ENCODE measurements at regions not wholly inside any gene's neighbourhood (a gene's known extent, or its start where the extent isn't known, plus 50 kb on each side); places are given as distances from the start of the nearest gene placed in this dataset.

DNA sequence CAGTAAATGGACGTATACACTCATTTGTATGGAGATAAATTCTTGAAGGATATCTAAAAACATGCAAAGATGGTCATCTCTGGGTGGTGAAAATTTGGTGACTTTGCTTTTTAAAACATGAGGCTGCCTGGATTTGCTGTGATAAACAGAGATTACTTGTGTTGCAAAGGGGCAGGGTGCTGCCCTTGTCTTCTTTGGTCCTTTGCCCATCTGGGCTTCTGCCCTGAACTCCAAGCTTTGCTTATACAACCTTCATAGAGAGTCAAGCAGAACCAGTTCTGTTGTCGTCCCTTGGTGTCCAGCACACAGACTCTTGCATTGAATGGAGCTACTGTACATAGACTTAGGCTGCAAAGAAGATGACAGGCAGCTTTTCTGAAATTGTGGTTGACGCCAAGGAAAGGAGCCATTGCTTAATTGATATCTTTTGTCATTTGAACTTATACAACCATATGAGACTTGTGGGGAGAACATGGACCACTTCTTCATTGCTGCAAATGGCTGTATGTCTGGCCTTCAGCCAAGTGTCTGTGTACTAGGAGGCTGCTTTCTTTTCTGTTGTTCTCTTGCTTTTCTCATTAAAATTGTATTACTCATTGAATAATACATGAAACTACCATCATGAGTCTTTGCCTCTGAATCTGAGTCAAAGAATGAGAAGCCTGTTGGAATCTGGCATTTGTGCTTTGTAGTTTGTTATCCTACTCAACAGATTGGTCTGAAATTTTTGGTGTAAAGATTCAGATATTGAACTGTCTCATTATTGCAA lies 152.5 kb downstream of the DMRT2 start:
- no peak for DNase-seq

DNA sequence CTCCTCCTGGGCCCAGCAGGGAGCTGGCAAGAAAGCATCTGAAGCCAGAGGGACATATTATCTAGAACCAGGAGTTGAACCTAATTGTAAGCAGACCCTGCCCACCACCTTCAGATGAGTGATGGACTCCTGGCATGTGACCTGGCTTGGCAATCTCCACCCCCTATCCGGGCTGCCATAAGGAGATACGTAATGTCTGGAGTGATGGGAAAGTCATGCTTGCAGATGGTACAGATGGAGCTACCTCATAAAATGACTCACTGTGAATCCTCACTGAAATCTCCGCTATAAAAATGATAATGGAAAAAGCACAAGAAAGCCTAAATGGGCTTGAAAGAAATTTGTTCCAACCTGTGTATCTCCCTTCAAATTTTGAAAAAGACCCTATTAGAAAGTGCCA lies 157.5 kb downstream of the DMRT2 start:
- DNase-seq: no peak

DNA sequence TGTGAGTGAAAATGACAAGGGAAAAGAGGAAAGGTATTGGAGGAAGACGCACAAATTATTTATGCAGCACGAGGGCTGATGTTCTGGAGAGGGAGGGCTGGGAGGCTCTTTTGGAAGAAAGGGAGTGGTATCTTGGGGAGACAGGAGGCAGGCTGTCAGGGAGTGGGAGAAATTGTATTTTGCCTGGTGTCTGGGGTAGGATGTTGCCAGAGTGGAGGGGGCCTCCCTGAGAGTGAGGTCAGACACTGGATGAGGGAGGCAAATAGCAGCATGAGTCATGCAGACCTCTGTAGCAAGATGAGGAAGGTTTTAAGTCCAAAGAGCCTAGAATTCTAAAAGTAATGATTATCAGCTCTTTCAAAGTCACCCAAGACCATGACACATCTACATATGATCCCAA lies 158.0 kb downstream of the DMRT2 start:
- no peak for DNase-seq

DNA sequence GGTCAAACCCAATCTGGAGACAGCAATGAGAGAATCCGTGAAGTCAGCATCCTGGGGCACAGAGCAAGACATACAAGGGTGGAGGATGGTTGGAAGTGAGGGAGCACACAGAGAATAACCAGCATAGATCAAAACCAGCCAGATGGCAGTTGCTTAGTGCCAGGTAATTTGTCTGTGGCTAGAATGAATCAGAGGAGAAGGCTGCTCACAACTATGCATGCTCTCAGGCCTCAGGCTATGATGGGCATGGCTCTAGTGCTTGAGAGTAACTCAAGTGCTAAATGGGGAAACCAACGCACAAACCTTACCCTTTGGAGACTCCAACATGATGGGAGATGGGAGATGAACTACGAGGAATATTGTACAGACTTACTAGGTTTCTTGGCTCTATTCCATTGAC lies 160.8 kb downstream of the DMRT2 start:
- DNase-seq: no peak

DNA sequence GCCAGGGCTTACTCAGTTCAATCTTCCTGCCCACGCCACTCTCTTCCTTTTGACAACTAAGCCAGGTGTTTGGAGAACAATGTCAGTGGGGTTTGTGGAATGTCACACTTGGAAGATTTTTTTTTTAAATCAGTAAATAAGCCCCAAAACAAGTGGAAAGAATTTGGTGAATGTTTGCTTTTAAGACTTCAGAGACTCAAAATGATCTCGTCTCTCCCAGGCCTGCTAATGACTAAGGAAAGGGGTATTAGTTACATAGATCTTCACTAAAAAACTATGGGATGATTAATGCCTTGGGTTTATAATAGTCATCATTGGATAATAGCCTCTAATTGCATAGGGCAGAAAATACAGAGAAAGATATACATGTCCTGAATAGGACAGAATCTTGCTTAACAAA lies 166.4 kb downstream of the DMRT2 start:
- DNase-seq: no peak

DNA sequence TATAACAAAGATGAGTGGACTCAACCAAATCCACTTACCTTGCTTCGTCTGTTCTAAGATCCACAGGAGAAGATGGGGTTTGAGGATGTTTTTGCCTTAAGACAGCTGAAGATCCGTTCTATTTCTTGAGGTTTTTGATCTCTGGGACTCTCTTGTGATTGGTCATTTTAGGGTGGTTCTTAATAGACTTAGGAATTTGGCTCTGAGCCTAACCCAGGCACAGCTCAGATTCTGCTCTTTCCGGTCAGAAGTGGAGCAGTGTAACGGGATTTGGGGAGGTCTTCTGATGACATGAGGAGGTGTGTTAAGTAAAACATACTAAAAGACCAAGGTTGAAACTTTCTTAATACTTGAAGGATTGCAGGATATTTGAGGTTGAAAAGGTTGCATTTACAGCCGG lies 166.9 kb downstream of the DMRT2 start:
- no peak for DNase-seq

DNA sequence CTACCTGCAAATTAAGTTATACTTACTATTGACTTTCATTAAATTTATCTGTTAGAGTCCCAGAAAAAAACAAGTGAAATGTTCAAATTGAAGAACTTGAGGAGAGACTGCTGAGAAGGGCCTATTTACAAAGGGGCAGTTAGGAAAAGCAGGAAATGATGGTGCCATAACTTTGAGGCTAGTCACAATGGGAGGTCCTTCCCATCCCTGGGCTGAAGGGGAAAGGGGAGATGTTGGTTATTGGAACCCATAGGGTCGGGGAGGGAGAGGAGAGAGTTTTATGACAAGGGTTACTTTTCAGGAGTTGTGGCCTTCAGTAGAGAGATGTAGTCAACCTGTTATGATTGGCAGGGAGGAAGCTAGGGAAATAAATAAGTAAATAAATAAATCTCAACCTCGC lies 169.1 kb downstream of the DMRT2 start:
- DNase-seq: no peak

DNA sequence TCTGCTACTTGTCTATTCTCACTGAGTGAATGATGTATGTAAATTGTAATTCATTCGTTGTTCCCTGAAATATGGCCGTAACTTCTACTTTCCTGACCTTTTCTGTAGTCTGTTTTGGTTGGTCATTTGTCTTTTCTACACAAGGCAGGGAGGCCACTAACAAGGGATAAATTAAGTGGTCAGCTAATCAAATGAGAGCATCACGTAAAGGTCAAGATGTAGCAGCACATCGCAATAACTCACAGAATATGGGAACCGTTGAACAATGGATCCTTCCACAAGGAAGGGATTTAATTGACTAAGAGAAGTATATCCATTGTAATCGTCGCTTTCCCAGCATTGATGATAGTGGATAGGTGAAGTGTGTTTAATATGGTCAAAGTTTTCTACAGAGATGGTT lies 171.1 kb downstream of the DMRT2 start:
- no peak for DNase-seq

DNA sequence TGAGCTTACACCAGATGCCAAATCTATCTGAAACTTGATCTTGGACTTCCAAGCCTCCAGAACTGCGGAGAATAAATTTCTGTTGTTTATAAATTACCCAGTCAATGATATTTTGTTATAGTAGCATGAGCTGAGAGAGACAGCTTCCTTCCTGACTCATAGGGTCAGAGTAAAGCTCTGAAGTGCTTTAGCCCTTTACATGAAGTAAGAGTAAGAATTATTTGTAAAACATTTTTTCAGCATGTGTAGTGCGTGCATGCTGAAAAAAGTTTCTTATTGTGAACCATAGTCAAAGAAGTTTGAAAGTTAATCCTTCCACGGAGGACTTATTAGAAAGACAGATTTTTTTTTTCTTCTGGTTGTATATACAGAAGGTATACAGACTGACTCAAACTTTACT lies 172.4 kb downstream of the DMRT2 start:
- no peak for DNase-seq

DNA sequence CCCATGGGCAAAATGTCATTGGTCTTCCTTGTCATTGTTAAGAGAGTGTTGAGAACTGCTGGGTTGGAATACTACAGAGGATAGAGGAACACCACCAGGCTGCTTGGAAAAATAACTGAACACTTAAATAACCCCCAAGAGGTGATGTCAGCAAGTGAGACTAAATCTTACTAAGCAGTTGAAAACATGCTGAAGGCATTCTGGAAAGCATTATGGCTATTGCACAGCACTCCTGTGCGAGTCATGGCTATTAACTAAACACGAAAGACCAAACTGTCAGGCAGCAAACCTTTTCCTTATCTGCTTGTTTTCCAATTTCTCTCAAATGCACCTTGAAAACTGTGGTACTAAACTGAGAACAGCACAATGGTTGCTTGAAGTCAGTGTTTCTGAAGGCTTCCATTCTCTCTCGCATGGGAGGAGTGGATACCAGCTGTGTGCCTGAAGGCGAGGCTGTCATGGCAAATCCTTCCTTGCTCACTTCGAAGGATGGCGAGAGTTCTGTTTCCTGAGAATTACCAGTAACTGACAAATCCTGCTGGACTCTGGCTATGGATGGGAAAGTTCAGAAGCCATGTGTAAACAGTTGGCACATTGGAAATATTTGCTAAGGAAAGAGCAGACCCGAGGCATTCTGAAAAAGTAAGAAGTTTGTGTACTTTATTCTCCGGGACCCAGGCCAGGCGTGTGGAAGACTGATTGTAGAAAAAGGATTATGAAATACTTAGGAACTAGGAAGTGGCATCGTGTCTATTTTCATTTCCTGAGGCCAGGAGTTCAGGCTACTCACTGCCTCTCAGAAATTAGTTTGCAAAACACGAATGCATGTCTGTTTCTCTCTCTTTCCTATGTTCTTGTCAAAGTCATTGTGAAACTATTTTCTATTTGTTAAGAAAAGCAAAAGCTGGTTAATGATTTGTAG lies 182.1 kb downstream of the DMRT2 start:
- no peak for DNase-seq

DNA sequence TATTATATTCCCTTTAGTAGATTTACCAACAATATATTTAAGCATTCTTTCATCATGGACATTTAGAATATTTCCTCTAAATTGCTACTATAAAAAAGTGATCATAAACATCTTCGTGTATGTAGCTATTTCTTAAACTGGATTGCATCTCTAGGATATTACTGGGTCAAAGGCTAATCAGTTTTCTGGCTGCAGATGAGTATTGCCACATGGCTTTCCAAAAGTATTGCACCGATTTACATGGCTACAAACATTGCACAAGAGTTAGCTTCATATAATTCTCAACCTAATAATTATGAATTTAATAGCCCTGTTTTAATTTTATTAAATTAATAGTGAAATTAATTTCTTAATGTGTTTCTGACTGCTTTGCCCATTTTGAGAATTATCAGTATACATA lies 183.4 kb downstream of the DMRT2 start:
- DNase-seq: no peak

DNA sequence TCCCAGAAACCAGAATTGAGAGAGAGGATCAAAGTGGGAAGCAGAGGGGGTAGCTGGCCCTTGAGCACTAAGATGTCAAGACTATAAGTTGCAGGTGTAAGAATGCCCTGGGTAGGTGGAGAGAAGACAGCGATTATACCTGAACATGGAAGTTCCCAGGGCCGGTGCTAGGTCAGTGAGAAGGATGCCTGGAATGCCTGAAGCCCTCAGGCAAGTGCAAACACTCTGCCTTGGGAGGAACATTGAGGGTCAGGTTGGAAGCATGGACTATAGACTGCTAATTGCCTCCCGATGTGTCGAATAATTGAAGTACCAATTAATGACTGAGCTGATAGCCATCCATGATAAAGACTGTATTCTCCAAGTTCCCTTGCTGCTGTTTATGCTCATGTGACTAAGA lies 185.5 kb downstream of the DMRT2 start:
- DNase-seq: no peak

DNA sequence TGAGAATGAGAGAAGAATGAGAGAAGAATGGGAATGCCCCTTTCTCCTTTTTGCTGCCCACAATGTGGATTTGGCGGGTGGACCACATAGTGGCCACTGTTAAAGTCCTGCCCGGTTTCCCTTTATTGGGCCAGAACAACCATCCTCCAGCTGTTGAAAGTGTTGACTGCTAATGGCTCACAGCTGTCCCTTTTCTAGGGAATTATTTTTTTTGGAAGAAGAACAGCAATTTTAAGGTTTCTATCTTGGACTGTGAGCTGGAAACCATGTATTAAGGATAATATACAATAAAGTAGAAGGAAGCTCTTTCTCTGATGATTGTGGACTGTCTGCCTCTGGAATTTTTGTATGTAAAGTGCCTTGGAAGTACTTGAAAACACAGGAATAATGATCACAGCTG lies 185.9 kb downstream of the DMRT2 start:
- DNase-seq: no peak

DNA sequence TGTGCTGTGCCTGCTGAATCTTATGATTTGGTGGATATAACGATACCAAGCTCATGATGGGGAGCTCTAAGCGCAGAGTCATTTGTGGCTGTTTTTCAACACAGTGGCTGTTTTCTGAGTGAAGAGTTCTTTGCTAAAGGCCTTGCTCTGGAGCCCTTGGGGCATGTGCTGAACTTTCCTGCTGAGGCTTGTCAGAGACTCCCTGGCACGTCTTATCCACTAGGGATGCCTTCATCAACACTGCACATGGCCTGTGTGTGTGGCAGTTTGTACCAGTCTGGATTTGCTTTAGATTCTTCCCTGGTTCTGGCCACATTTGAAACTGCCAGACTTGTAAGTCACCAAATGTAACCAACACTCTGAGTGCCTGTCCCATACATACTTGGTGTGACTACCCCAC lies 188.2 kb downstream of the DMRT2 start:
- no peak for DNase-seq

DNA sequence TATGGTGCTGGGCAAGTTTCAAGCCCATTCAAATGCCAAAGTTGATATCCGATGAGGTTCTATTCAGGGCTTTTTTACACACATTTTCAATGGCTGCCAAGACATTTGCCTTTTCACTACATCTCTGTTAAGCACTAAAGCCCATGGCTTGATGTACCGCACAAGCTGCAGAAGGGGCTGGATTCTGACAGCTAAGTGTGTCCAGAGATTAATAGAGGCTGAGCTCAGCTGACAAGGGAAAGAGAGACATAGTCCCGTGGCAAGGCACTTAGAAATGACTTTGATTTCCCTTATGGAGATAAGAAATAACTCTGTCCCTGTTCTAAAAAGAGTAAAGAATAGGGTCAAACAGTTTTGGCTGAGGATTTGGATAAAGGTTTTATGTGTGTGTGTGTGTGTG lies 198.6 kb downstream of the DMRT2 start:
- no peak for DNase-seq

DNA sequence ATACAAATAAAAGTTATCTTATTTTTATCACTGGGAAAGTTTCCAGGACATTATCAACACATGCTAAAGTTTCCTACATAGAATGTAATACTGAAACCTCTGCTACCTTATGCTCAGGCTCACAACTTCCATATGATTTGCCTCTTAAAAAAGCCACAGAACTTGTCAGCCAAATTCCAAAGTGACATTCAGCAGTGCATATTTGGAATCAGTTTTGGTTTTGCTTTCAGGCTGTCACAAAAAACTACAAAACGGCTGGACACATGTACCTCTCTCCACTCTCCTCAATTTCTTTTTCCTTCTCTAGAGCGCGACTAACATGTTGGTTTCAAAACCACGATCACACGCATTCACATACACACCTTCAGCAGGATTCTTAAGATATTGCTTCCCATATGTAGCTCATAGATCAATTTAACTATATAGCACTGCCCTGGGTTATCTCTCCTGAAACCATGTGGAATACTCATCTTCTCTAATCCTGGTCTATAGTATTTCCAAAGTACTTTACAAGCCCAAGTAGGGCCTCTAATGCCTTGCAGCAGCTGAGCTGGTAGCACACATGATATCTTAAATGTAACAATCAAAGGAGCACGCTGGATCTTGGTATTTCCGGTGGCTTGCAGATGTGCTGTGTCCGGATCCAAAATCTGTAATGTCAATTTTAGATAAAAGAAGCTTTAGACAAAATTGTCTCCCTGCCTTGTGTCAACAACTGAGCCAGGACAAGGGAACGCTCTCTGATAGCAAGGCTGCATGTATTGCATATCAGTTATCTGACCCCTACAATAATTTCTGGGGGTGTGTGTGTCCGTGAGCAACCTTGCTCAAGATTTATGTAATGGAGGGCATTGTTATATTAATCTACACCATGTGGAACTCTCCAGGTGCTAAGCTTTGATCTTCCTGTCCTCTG lies 203.2 kb downstream of the DMRT2 start:
- no peak for DNase-seq

DNA sequence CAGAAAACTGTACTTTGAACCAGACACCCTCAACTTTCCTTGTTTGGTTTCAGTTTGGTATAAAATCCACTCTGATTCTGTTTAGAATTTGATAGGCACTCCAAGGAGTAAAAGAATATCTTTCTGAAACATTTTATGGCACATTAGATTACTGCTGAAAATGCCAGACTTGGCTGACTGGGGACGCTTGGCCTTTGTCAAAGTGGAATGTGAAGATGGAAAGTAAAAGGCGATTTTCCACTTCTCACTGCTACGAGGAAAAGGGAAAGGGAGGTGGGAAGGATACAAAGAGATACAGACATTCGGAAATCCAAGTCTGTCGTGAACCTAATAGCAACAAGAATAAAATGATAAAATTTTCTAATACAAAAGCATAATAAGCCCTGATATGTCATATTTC lies 203.9 kb downstream of the DMRT2 start:
- no peak for DNase-seq

DNA sequence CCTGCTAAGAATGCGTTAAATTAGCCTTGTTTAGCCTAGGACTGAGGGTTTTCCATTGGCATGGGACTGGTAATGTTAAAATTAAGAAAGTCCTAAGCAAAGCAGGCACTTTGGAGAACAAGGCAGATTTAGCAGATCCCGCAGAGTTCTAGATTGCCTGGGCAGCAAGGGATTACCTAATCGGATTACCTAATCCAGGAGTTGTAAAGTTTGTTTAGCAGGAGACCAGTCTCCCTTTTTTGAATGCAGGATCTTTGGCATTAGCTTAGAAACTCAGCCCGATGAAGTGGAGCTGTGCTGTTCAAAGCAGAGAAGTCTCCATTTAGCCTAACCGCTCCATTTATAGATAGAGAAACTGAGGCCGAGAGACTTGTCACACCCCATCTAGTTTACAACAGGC lies 206.0 kb downstream of the DMRT2 start:
- no peak for DNase-seq

DNA sequence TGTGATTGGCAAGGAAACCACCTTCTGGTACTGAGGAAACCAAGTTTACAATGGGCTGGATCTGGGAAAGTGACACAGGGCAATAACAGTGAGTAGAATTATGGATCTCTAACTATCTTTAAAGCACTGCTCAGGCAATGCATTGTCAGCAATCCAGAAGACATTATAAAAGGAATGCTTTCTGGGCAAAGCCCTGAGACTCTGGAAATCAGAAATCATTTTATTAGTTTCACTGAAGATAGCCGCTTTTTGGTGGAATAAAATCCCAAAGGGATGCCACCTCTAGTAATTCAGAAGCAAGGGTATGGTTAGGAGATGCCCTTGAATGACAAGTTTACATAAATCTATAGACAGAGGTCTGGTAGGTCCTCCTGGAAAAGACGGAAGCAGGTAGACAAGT lies 211.1 kb downstream of the DMRT2 start:
- no peak for DNase-seq

DNA sequence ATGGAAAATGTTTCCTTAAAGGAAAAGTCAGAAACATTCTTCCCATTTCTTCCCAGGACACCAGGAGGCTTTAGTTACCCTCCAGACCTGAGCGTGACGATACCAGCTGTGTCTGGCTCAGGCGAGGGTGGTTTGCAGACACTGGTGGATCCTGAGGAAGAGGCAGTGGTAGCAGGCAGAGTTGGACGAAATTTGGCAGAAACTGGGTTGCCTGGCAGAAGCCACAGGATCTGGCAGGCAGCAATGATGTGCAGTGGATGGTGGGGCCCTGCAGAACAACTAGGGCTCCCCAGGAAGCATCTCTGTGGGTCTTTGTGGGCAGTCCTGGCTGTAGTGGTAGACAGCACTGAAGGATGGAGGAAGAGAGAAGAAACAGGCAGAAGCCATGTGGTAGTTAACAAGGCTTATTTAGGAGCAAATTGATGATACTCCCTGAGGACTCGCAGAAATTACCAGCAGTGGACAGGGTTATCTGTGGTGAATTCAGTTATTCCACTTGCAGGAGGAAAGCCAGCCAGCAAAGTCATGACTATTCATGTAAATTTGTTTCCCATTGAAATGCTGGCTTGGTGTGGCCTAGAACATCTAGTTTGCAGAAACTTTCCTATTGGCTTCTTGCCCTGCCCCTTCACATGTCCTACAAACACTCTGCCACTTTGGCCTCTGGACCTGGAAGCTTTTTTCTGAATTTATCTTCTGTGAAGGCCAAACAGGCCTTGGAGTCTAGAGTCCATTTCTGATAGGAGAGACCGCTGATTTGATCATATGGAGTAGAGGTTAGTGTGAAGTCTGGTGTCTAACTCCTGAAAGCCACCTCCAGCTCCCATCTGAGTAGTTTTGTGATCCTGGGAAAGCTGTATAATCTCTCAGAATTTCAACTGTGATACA lies 212.0 kb downstream of the DMRT2 start:
- no peak for DNase-seq

DNA sequence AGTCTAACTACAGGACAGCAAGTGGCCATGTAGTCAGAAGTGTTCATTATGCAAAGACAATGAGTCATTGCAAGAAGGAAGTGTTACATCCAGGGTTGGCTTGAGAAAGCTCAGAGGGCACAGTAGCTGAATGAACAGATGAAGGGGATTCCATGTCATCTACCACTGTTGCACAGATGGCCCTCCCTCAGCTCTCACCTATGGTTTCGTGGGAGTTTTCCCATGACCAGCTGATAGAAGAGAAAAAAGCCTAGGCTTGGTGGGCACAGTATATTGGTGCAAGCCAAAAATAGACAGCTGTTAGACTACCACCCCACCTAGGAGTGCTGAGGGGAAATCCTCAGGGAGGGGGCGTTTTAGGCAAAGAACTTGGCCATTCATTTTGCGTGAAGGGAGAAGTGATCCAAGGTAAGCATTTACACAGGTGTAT lies 217.0 kb downstream of the DMRT2 start:
- DNase-seq: no peak

DNA sequence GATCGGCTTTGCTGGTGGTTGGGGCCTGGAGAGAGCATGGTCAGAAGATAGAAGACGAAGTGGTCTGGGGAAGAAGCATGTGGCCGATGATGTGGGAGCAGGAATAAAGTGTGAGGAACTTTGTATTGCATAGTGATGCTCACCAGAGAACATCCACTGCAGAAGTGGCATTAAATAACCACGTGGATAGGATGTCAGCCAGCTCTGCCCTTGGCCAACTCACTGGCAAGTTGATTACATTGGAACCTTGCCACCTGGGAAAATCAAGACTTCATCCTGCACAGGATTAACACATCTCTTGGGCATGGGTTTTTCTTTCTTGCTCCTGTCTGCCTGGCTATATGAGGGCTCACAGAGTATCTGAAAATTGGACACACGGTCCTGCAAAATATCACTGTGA lies 217.4 kb downstream of the DMRT2 start:
- DNase-seq: no peak

Data from NCI-H1436 treated with DMSO at 0.1 percent for 48 hours (cell line).